Mesenchymal stem cell (in vitro differentiated cells and primary cell): ENCODE measurements at regions not wholly inside any gene's neighbourhood (a gene's known extent, or its start where the extent isn't known, plus 50 kb on each side); places are given as distances from the start of the nearest gene placed in this dataset.
"Not testable (repeated sequence)": the region's sequence is repeated elsewhere in the genome, so short reads cannot be mapped to it uniquely, and the experiment has no call there.

ENCODE experiments used
- DNase-seq: peaks from one replicate; pipeline ENCODE4 v3.0.0-alpha.2; 2013
- H2AFZ ChIP-seq: one replicate; pipeline ENCODE4 v1.6.1; 2013; ENCODE audit warnings: low read depth, mild to moderate bottlenecking, control low read depth, inconsistent platforms, low read length, moderate library complexity
- H2AK5ac ChIP-seq: 2 replicates; pipeline ENCODE4 v1.6.1; 2013; ENCODE audit warnings: low read length, moderate library complexity, mild to moderate bottlenecking, inconsistent platforms; ENCODE audit not compliant: severe bottlenecking
- H2BK120ac ChIP-seq: one replicate; pipeline ENCODE4 v1.6.1; 2013; ENCODE audit warnings: low read depth, mild to moderate bottlenecking, inconsistent platforms, low read length, moderate library complexity
- H2BK12ac ChIP-seq, 2 experiments: one replicate each; pipeline ENCODE4 v1.6.1; 2013; ENCODE audit warnings: inconsistent platforms in 2 of 2, low read length in 2 of 2, mild to moderate bottlenecking in 2 of 2, moderate library complexity in 2 of 2, control low read depth in 1 of 2
- H2BK15ac ChIP-seq: one replicate; pipeline ENCODE4 v1.6.1; 2013; ENCODE audit warnings: mild to moderate bottlenecking, low read depth, inconsistent platforms; ENCODE audit not compliant: poor library complexity, severe bottlenecking
- H2BK5ac ChIP-seq: 2 replicates; pipeline ENCODE4 v1.6.1; 2013; ENCODE audit warnings: low read depth, mild to moderate bottlenecking, low read length, control low read depth, inconsistent platforms; ENCODE audit not compliant: poor library complexity, severe bottlenecking
- H3K14ac ChIP-seq, 2 experiments: one replicate each; pipeline ENCODE4 v1.6.1; 2013; ENCODE audit warnings: inconsistent platforms in 2 of 2, low read length in 2 of 2, control low read depth in 1 of 2, mild to moderate bottlenecking in 1 of 2, moderate library complexity in 1 of 2
- H3K18ac ChIP-seq, 2 experiments: one replicate each; pipeline ENCODE4 v1.6.1; 2013; ENCODE audit warnings: inconsistent platforms in 2 of 2, low read length in 2 of 2, control low read depth in 1 of 2, low read depth in 1 of 2, mild to moderate bottlenecking in 1 of 2
- H3K23ac ChIP-seq, 2 experiments: one replicate each; pipeline ENCODE4 v1.6.1; 2013; ENCODE audit warnings: inconsistent platforms in 2 of 2, low read length in 2 of 2, mild to moderate bottlenecking in 2 of 2, moderate library complexity in 2 of 2, control low read depth in 1 of 2
- H3K27ac ChIP-seq: 2 replicates; pipeline ENCODE4 v1.5.1; 2013; ENCODE audit warnings: mild to moderate bottlenecking, moderate library complexity, low read length, control low read depth, inconsistent platforms; ENCODE audit not compliant: poor library complexity, severe bottlenecking
- H3K27me3 ChIP-seq, 2 experiments: 2 replicates each; pipeline versions ENCODE4 v1.6.1 to v1.7.0; 2013; ENCODE audit warnings: low read length in 2 of 2, mild to moderate bottlenecking in 2 of 2, moderate library complexity in 2 of 2, control low read depth in 1 of 2, inconsistent platforms in 1 of 2; ENCODE audit not compliant: control insufficient read depth in 1 of 2, insufficient read depth in 1 of 2
- H3K36me3 ChIP-seq, 2 experiments: 2 replicates each; pipeline versions ENCODE4 v1.6.1 to v1.7.0; 2013; ENCODE audit warnings: low read length in 2 of 2, control low read depth in 1 of 2, inconsistent platforms in 1 of 2, low read depth in 1 of 2, mild to moderate bottlenecking in 1 of 2; ENCODE audit not compliant: insufficient read depth in 2 of 2, control insufficient read depth in 1 of 2
- H3K4ac ChIP-seq, 2 experiments: one replicate each; pipeline ENCODE4 v1.6.1; 2013; ENCODE audit warnings: inconsistent platforms in 2 of 2, low read length in 2 of 2, mild to moderate bottlenecking in 2 of 2, moderate library complexity in 2 of 2, control low read depth in 1 of 2, low read depth in 1 of 2
- H3K4me1 ChIP-seq: 2 replicates; pipeline ENCODE4 v1.6.1; 2013; ENCODE audit warnings: low read depth, low read length, control low read depth; ENCODE audit not compliant: control insufficient read depth, insufficient read depth
- H3K4me2 ChIP-seq: 2 replicates; pipeline ENCODE4 v1.6.1; 2013; ENCODE audit warnings: low read length, mild to moderate bottlenecking, inconsistent platforms; ENCODE audit not compliant: poor library complexity, severe bottlenecking
- H3K4me3 ChIP-seq, 2 experiments: 2 replicates each; pipeline versions ENCODE4 v1.5.1 to v1.7.0; 2013; ENCODE audit warnings: low read length in 2 of 2, mild to moderate bottlenecking in 2 of 2, control low read depth in 1 of 2, low read depth in 1 of 2; ENCODE audit not compliant: insufficient read depth in 1 of 2
- H3K79me1 ChIP-seq: replicated peaks from 2 replicates; pipeline ENCODE4 v1.6.1; 2013; ENCODE audit warnings: mild to moderate bottlenecking, control low read depth, low read length, inconsistent platforms; ENCODE audit not compliant: poor library complexity, severe bottlenecking
- H3K9ac ChIP-seq: 2 replicates; pipeline ENCODE4 v1.7.0; 2013; ENCODE audit warnings: mild to moderate bottlenecking, low read length, moderate library complexity
- H3K9me3 ChIP-seq: 2 replicates; pipeline ENCODE4 v1.7.0; 2013; ENCODE audit warnings: mild to moderate bottlenecking, low read length; ENCODE audit not compliant: control insufficient read depth
- H4K8ac ChIP-seq: one replicate; pipeline ENCODE4 v1.6.1; 2013; ENCODE audit warnings: inconsistent platforms, mild to moderate bottlenecking, low read length, moderate library complexity
- H4K91ac ChIP-seq: one replicate; pipeline ENCODE4 v1.6.1; 2013; ENCODE audit warnings: mild to moderate bottlenecking, low read length, inconsistent platforms
- WGBS: methylation state at CpG from one replicate; pipeline ENCODE4 v1.1.7; 2013; ENCODE audit warnings: mixed read lengths; 5-methylcytosine and 5-hydroxymethylcytosine counted together

DNA sequence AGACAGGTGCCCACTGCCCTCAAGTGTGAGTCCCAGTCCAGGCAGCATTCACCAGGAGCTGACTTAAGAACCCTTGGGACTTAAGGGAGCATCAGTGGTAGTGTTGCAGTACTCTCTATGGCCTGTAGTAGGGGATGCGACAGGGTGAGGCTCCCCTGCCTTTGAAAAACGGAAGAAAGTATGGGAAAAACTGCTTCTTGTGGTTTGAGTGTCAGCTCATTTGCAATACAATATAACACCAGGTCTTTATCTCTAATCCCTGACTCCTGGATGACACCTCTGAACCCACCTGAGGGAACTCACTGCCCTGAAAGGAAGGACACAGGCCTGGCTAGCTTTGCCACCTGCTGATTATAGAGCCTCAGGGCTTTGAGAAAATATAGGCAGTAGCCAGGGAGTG is 176.0 kb downstream of the SMARCA1 start:
- Histone ChIP-seq H2AK5ac (no peak overlapping the region), H2BK120ac (no peak overlapping the region), H3K27ac (no peak overlapping the region), H3K4me3 (no peak overlapping the region), H3K23ac (no peak overlapping the region), H3K14ac (no peak overlapping the region), H3K4me1 (no peaks in the 10 kb centered on the region), H3K18ac (no peak overlapping the region), H3K27me3 (no peaks in the 10 kb centered on the region), H4K91ac (no peak overlapping the region), H2BK15ac (no peak overlapping the region), H2AFZ (no peak overlapping the region), H3K9me3 (peaks cover 20% of the 10 kb centered on the region), H3K36me3 (no peaks in the 10 kb centered on the region), H2BK5ac (no peak overlapping the region), H3K9ac (no peak overlapping the region), H3K4ac (no peak overlapping the region), H3K79me1 (peaks cover 2% of the 10 kb centered on the region), H2BK12ac (no peak overlapping the region), H4K8ac (no peak overlapping the region), H3K4me2 (no peak overlapping the region)
- no peak for DNase-seq
- no CpG with 5 or more reads among the region's 2 CpGs for WGBS

DNA sequence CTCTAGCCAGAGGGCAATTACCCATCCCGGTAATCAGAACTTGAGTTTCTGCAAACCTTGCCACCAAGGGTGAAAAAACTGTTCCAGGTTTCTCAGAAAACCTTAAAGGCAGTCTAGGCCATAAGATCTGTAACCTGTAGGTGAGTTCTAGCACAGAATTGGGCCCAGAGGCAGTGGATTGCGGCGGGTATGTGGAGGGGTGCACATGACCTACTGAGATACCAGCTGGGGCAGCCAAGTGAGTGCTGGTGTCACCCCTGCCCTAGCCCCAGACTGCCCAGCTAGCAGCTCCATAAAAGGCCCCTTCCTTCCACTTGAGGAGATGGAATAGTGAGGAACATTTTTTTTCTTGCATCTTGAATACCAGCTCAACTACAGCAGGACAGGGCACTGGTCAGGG is 176.7 kb downstream of the SMARCA1 start:
- H2AK5ac ChIP-seq, result no peak overlapping the region
- no peak overlapping the region for H2AFZ ChIP-seq
- H3K27ac ChIP-seq, result no peak overlapping the region
- DNase-seq, result no peak
- H3K4me1 ChIP-seq, result no peaks in the 10 kb centered on the region
- no peak overlapping the region for H3K4me3 ChIP-seq
- no peak overlapping the region for H4K8ac ChIP-seq
- no peak overlapping the region for H3K14ac ChIP-seq
- no peak overlapping the region for H3K9ac ChIP-seq
- no peaks in the 10 kb centered on the region for H3K36me3 ChIP-seq
- H3K4ac ChIP-seq, result no peak overlapping the region
- peaks cover 19% of the 10 kb centered on the region for H3K9me3 ChIP-seq
- H2BK5ac ChIP-seq, result no peak overlapping the region
- H3K27me3 ChIP-seq, result no peaks in the 10 kb centered on the region
- H3K18ac ChIP-seq, result no peak overlapping the region
- H2BK12ac ChIP-seq, result no peak overlapping the region
- peaks cover 2% of the 10 kb centered on the region for H3K79me1 ChIP-seq
- H4K91ac ChIP-seq, result no peak overlapping the region
- WGBS, result 100% methylated on average over 2 of the region's 3 CpGs
- H2BK15ac ChIP-seq, result no peak overlapping the region
- H2BK120ac ChIP-seq, result no peak overlapping the region
- no peak overlapping the region for H3K23ac ChIP-seq
- H3K4me2 ChIP-seq, result no peak overlapping the region

DNA sequence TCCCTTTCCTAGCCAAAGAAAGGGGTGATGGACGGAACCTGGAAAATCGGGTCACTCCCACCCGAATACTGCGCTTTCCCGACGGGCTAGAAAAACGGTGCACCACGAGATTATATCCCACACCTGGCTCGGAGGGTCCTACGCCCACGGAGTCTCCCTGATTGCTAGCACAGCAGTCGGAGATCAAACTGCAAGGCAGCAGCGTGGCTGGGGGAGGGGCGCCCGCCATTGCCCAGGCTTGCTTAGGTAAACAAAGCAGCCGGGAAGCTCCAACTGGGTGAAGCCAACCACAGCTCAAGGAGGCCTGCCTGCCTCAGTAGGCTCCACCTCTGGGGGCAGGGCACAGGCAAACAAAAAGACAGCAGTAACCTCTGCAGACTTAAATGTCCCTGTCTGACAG is 186.0 kb downstream of the SMARCA1 start:
- H3K79me1 ChIP-seq, H2BK120ac ChIP-seq, H4K91ac ChIP-seq, H2BK15ac ChIP-seq, H3K4me2 ChIP-seq, H3K4ac ChIP-seq, H3K18ac ChIP-seq, H3K4me1 ChIP-seq, H2BK5ac ChIP-seq, H3K36me3 ChIP-seq, H2AK5ac ChIP-seq, H3K27ac ChIP-seq, H3K23ac ChIP-seq, H2BK12ac ChIP-seq, H3K27me3 ChIP-seq, H3K9ac ChIP-seq, H2AFZ ChIP-seq, H3K14ac ChIP-seq, H4K8ac ChIP-seq: not testable (repeated sequence)
- Histone ChIP-seq H3K9me3 (peaks cover 22% of the 10 kb centered on the region), H3K4me3 (peak overlapping the region in 1 of 2 experiments; percentile 50)
- peak; percentile 4 for DNase-seq
- 9% methylated on average over 16 of the region's 16 CpGs for WGBS

DNA sequence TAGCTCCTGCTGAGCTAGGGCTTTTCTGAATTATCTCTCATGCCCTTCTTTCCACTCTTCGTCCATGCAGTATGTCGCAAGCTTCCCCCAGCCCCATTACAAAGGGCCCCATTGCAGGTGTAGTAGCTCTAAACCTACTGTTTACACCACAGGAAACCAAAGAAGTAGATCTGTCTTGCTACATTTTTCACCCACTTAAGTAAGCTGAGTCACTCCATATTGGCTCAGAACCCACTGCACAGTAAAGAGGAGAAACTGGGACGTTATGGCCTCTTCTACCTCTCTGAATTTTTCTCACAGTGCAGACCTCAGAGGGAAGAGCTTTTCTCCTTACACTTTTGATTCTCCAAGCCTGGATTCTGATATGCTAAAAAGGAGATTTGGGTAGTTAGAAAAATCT is 200.2 kb downstream of the SMARCA1 start:
- H2BK12ac ChIP-seq, result no peak overlapping the region
- no peak overlapping the region for H3K4me2 ChIP-seq
- H3K4ac ChIP-seq, result no peak overlapping the region
- no peak overlapping the region for H3K14ac ChIP-seq
- H3K4me3 ChIP-seq, result no peak overlapping the region
- no peak overlapping the region for H2BK5ac ChIP-seq
- peak; percentile 6 for DNase-seq
- no peak overlapping the region for H3K18ac ChIP-seq
- no peak overlapping the region for H3K9ac ChIP-seq
- no peak overlapping the region for H3K27ac ChIP-seq
- H3K9me3 ChIP-seq, result no peaks in the 10 kb centered on the region
- H3K4me1 ChIP-seq, result no peaks in the 10 kb centered on the region
- H3K79me1 ChIP-seq, result no peaks in the 10 kb centered on the region
- no peak overlapping the region for H2BK120ac ChIP-seq
- no peak overlapping the region for H2AK5ac ChIP-seq
- no peak overlapping the region for H3K23ac ChIP-seq
- H4K91ac ChIP-seq, result no peak overlapping the region
- H3K36me3 ChIP-seq, result no peaks in the 10 kb centered on the region
- no peak overlapping the region for H4K8ac ChIP-seq
- no peak overlapping the region for H2BK15ac ChIP-seq
- H2AFZ ChIP-seq, result no peak overlapping the region
- WGBS, result 88% methylated on average over 2 of the region's 3 CpGs
- no peaks in the 10 kb centered on the region for H3K27me3 ChIP-seq
